ENCODE measurements at regions not wholly inside any gene's neighbourhood (a gene's known extent, or its start where the extent isn't known, plus 50 kb on each side); places are given as distances from the start of the nearest gene placed in this dataset.

DNA sequence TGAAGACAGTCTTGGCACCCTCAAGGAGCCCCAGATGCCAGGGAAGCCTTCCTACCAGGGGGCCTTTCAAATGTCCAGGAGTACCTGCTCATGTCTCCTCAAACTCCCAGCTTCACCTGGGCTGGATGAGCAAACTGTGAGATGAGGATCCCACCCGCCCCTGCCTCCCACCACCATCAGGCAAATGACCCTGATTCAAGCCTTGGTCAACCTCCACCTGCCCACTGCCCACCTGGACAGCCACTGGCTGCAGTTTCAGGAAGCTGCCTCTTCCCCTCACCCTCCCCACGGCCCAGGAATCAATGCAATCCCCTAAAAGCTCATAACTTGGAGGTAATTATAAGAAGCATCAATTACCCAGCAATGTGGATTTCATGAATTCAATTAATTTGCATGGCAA lies 122.7 kb downstream of the BUD13 start:
- no peaks in the 10 kb centered on the region for H3K36me3 Mint-ChIP-seq (ENCODE audit: unreplicated experiment)
- H3K27me3 Mint-ChIP-seq (ENCODE audit: unreplicated experiment) = no peaks in the 10 kb centered on the region
- H3K27ac Mint-ChIP-seq (ENCODE audit: unreplicated experiment) = no peak overlapping the region
- no peaks in the 10 kb centered on the region for H3K4me1 Mint-ChIP-seq (ENCODE audit: unreplicated experiment)
- DNase-seq (ENCODE audit: extremely low spot score, unreplicated experiment) = no peak
- no peak overlapping the region for H3K4me3 Mint-ChIP-seq (ENCODE audit: unreplicated experiment)
- no peaks in the 10 kb centered on the region for H3K9me3 Mint-ChIP-seq (ENCODE audit: unreplicated experiment)
- TF ChIP-seq, protein P1, sequence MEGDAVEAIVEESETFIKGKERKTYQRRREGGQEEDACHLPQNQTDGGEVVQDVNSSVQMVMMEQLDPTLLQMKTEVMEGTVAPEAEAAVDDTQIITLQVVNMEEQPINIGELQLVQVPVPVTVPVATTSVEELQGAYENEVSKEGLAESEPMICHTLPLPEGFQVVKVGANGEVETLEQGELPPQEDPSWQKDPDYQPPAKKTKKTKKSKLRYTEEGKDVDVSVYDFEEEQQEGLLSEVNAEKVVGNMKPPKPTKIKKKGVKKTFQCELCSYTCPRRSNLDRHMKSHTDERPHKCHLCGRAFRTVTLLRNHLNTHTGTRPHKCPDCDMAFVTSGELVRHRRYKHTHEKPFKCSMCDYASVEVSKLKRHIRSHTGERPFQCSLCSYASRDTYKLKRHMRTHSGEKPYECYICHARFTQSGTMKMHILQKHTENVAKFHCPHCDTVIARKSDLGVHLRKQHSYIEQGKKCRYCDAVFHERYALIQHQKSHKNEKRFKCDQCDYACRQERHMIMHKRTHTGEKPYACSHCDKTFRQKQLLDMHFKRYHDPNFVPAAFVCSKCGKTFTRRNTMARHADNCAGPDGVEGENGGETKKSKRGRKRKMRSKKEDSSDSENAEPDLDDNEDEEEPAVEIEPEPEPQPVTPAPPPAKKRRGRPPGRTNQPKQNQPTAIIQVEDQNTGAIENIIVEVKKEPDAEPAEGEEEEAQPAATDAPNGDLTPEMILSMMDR (IDR thresholded peaks at IDR 0.05) = no peak

DNA sequence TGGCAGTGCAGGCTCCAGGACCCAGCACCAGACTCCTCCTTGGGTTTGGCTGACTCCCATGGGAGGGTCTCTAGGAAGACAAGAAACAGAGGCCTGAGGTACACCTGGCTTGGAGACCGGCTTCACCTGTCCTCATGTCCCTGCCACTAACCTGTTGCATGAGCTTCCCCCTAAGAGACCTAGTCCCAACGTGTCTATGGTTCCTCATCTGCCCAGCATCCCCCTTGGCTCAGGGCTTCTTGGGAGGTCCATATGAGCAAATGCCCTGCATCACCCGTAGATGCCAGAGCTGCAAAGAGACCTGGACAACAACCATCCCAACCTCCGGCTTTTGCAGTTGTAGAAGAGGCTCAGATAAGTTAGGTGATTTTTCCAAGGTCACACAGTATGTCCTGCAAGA lies 123.5 kb downstream of the BUD13 start:
- H3K9me3 Mint-ChIP-seq (ENCODE audit: unreplicated experiment) = no peaks in the 10 kb centered on the region
- no peak overlapping the region for H3K4me3 Mint-ChIP-seq (ENCODE audit: unreplicated experiment)
- H3K27ac Mint-ChIP-seq (ENCODE audit: unreplicated experiment) = no peak overlapping the region
- H3K27me3 Mint-ChIP-seq (ENCODE audit: unreplicated experiment) = no peaks in the 10 kb centered on the region
- DNase-seq (ENCODE audit: extremely low spot score, unreplicated experiment) = no peak
- TF ChIP-seq, protein P1 (IDR thresholded peaks at IDR 0.05) = no peak
- no peaks in the 10 kb centered on the region for H3K36me3 Mint-ChIP-seq (ENCODE audit: unreplicated experiment)
- no peaks in the 10 kb centered on the region for H3K4me1 Mint-ChIP-seq (ENCODE audit: unreplicated experiment)

DNA sequence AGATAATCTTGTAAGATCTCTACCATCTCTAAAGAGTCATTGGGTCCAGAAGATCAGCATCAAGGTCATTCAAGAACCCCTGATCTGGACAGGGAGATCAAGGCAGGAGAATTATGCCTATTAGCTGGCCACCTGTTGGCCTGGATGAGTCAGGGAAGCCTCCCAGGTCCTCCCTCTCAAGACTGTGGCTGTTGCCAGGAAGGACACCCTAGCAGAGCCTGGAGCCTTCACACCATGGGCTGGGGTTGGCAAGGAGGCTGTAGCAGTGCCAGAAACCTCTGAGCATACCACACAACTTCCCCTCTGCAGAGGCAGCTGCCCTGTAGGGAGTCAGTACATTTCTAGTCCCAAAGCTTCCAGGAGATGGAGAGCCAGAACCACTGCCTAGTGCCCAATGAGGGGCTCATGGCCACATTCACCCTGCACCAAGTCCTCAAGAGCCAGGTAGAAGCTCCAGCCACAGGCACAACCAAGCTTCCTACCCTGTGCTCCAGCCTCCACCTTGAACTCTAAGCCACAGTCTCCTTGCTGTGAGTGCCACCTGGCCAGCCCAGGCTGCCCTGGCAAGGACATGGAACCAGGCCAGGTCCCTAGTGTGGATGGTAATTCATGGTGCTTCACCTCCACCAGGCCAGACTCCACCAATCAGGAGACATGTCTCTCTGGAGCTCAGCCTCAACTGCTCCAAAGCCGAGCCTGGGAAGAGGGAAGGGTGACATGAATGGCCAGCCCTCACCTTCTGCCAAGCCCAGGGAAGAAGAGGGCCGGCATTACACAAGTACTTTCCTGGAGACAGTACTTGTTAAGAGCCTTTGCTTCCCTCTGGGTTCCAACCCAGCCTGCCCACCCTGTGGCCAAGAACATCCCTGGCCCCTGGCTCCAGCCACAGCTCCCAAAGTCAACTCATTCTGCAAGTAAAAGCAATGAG lies 124.3 kb downstream of the BUD13 start:
- H3K27ac Mint-ChIP-seq (ENCODE audit: unreplicated experiment) = no peak overlapping the region
- DNase-seq (ENCODE audit: extremely low spot score, unreplicated experiment) = no peak
- TF ChIP-seq, protein P1 (IDR thresholded peaks at IDR 0.05) = no peak
- H3K4me3 Mint-ChIP-seq (ENCODE audit: unreplicated experiment) = no peak overlapping the region
- no peaks in the 10 kb centered on the region for H3K27me3 Mint-ChIP-seq (ENCODE audit: unreplicated experiment)
- H3K4me1 Mint-ChIP-seq (ENCODE audit: unreplicated experiment) = no peaks in the 10 kb centered on the region
- H3K9me3 Mint-ChIP-seq (ENCODE audit: unreplicated experiment) = no peaks in the 10 kb centered on the region
- no peaks in the 10 kb centered on the region for H3K36me3 Mint-ChIP-seq (ENCODE audit: unreplicated experiment)

DNA sequence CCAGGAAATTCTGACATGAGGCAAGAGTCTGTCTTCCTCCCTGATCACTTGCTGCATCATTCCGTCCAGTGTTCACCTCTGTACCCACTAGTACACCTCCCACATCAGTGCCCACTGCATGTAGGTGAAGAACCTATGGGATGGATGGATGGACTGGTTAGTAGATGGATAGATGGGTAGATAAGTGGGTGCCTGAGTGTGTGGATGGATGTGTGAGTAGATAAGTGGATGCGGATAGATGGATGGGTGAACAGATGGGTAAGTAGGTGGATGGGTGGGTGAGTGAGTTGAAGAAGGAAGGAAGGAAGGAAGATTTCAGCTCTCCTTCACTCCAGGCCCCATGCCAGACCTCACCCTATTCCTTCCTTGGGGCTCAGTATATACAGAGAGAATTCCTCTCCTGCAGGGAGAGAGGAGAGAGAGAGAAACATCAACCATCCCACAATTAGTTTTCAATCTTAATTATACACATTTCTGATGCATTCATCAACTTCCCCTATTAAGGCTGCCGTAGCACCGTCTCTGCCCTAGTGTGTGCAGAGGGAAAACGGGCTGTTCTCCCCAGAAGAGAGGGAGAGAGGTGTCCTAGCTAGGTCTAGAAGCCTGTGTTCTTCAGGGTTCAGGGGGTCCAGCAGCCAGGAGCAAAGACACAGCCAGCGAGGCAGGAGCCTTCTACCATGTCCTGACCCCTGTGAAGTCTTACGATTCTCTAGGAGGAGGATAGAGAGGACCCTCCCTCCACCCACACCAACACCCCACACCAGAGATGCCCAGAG lies 125.3 kb downstream of the BUD13 start:
- DNase-seq (ENCODE audit: extremely low spot score, unreplicated experiment) = no peak
- no peaks in the 10 kb centered on the region for H3K27me3 Mint-ChIP-seq (ENCODE audit: unreplicated experiment)
- H3K36me3 Mint-ChIP-seq (ENCODE audit: unreplicated experiment) = no peaks in the 10 kb centered on the region
- TF ChIP-seq, protein P1 (IDR thresholded peaks at IDR 0.05) = no peak
- H3K27ac Mint-ChIP-seq (ENCODE audit: unreplicated experiment) = no peak overlapping the region
- no peaks in the 10 kb centered on the region for H3K9me3 Mint-ChIP-seq (ENCODE audit: unreplicated experiment)
- H3K4me1 Mint-ChIP-seq (ENCODE audit: unreplicated experiment) = no peaks in the 10 kb centered on the region
- H3K4me3 Mint-ChIP-seq (ENCODE audit: unreplicated experiment) = no peak overlapping the region

DNA sequence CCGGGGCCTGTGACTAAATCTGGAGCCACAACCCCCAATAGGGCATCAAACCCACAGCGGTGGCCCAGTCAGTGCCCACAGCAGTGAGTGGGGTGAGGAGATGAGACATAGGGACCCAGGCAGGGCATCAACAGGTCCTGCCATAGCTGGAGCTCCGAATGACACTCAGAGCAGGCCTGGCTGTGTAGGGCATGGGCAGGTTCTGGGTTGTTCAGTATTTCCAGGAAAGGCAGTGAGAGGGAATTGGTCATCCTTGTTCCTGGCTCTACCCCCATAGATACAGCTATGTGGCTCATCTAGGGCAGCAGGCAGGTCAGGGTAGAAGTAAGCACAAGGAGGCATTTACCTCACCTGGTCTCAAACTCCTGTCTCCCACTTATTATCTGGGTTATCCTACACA lies 126.6 kb downstream of the BUD13 start:
- DNase-seq (ENCODE audit: extremely low spot score, unreplicated experiment) = no peak
- no peaks in the 10 kb centered on the region for H3K4me1 Mint-ChIP-seq (ENCODE audit: unreplicated experiment)
- H3K27me3 Mint-ChIP-seq (ENCODE audit: unreplicated experiment) = no peaks in the 10 kb centered on the region
- no peak overlapping the region for H3K27ac Mint-ChIP-seq (ENCODE audit: unreplicated experiment)
- no peak overlapping the region for H3K4me3 Mint-ChIP-seq (ENCODE audit: unreplicated experiment)
- H3K36me3 Mint-ChIP-seq (ENCODE audit: unreplicated experiment) = no peaks in the 10 kb centered on the region
- TF ChIP-seq, protein P1 (IDR thresholded peaks at IDR 0.05) = no peak
- no peaks in the 10 kb centered on the region for H3K9me3 Mint-ChIP-seq (ENCODE audit: unreplicated experiment)
